GM06990 (cell line): ENCODE measurements at regions not wholly inside any gene's neighbourhood (a gene's known extent, or its start where the extent isn't known, plus 50 kb on each side); places are given as distances from the start of the nearest gene placed in this dataset.

Experiments used
- DNase-seq: peaks from one replicate; pipeline ENCODE4 v3.0.0-alpha.2; 2011; ENCODE audit not compliant: insufficient read length; ENCODE audit errors: extremely low read depth
- H3K27me3 ChIP-seq: replicated peaks from 2 replicates; pipeline ENCODE4 v1.6.0; 2011; ENCODE audit warnings: low read length; ENCODE audit not compliant: control insufficient read depth, insufficient read depth
- H3K36me3 ChIP-seq: 2 replicates; pipeline ENCODE4 v1.5.1; 2011; ENCODE audit warnings: low read length; ENCODE audit not compliant: control insufficient read depth, insufficient read depth
- H3K4me3 ChIP-seq: replicated peaks from 2 replicates; pipeline ENCODE4 v1.5.1; 2011; ENCODE audit warnings: low read depth, mild to moderate bottlenecking, control low read depth, low read length
- CTCF ChIP-seq: IDR thresholded peaks from 2 replicates; pipeline ENCODE4 v1.5.1; 2011; ENCODE audit warnings: low read length, control low read depth, mild to moderate bottlenecking, inconsistent platforms; ENCODE audit not compliant: insufficient read depth, poor library complexity, severe bottlenecking

GRCh38 chr6:170125456-170126300 is 165.2 kb downstream of the DLL1 start:
- DNase-seq, result no peak
- Histone ChIP-seq H3K4me3 (no peak overlapping the region), H3K36me3 (no peaks in the 10 kb centered on the region), H3K27me3 (no peaks in the 10 kb centered on the region)
- TF ChIP-seq CTCF, result no peak

GRCh38 chr6:170124836-170125235 is 166.0 kb downstream of the DLL1 start:
- no peak for TF ChIP-seq CTCF
- DNase-seq, result no peak
- no peaks in the 10 kb centered on the region for H3K36me3 ChIP-seq
- H3K4me3 ChIP-seq, result no peak overlapping the region
- no peaks in the 10 kb centered on the region for H3K27me3 ChIP-seq

- Histone ChIP-seq H3K36me3 (no peaks in the 10 kb centered on the region), H3K27me3 (no peaks in the 10 kb centered on the region), H3K4me3 (no peak overlapping the region)
- DNase-seq, result no peak
- TF ChIP-seq CTCF, result no peak
Observed at GRCh38 chr6:170124150-170124549, 166.7 kb downstream of the DLL1 start.

- Histone ChIP-seq H3K36me3 (no peaks in the 10 kb centered on the region), H3K27me3 (no peaks in the 10 kb centered on the region), H3K4me3 (no peak overlapping the region)
- no peak for TF ChIP-seq CTCF
- DNase-seq, result no peak
Observed at GRCh38 chr6:170122651-170123050, 168.2 kb downstream of the DLL1 start.

GRCh38 chr6:170117111-170117972 is 173.5 kb downstream of the DLL1 start:
- DNase-seq, result no peak
- no peak for TF ChIP-seq CTCF

More at GRCh38 chr6:170117111-170117972, 173.5 kb downstream of the DLL1 start:
- no peaks in the 10 kb centered on the region for H3K36me3 ChIP-seq
- no peak overlapping the region for H3K4me3 ChIP-seq
- no peaks in the 10 kb centered on the region for H3K27me3 ChIP-seq
